Loucy (cell line): ENCODE measurements at regions not wholly inside any gene's neighbourhood (a gene's known extent, or its start where the extent isn't known, plus 50 kb on each side); places are given as distances from the start of the nearest gene placed in this dataset.

Source experiments
- CTCF ChIP-seq: fragments of 200-600 bp; sonication (generic); conservative IDR thresholded peaks from 2 replicates; pipeline ENCODE4 v1.5.1; 2014; ENCODE audit warnings: mild to moderate bottlenecking, antibody characterized with exemption, low read length
- EZH2phosphoT487 ChIP-seq: fragments of 200-600 bp; IDR thresholded peaks from 2 replicates; pipeline ENCODE4 v1.6.1; 2018; ENCODE audit warnings: antibody characterized with exemption, mild to moderate bottlenecking, moderate library complexity, borderline replicate concordance

- TF ChIP-seq CTCF (no peak), EZH2phosphoT487 (no peak)
These were observed 343.1 kb downstream of the TFAP2B start for GRCh38 chr6:51161752-51162151.
